ENCODE measurements at regions not wholly inside any gene's neighbourhood (a gene's known extent, or its start where the extent isn't known, plus 50 kb on each side); places are given as distances from the start of the nearest gene placed in this dataset.
"Not testable (repeated sequence)": the region's sequence is repeated elsewhere in the genome, so short reads cannot be mapped to it uniquely, and the experiment has no call there.

- no peak for DNase-seq
Observed at GRCh38 chr19:33866696-33867095, 70.0 kb downstream of the KCTD15 start.

- DNase-seq: no peak
Observed at GRCh38 chr19:33868076-33868735, 71.5 kb downstream of the KCTD15 start.

- DNase-seq: no peak
Observed at GRCh38 chr19:33868788-33869412, 72.2 kb downstream of the KCTD15 start.

GRCh38 chr19:33870298-33870932 lies 73.7 kb downstream of the KCTD15 start:
- DNase-seq: not testable (repeated sequence)

- DNase-seq: no peak
Observed at GRCh38 chr19:33871605-33872004, 74.9 kb downstream of the KCTD15 start.

GRCh38 chr19:33872445-33873320 lies 76.0 kb downstream of the KCTD15 start:
- no peak for DNase-seq

- DNase-seq: no peak
Observed at GRCh38 chr19:33875071-33875470, 78.4 kb downstream of the KCTD15 start.

GRCh38 chr19:33876192-33876591 lies 79.5 kb downstream of the KCTD15 start:
- DNase-seq: no peak

- no peak for DNase-seq
Observed at GRCh38 chr19:33878030-33878544, 81.4 kb downstream of the KCTD15 start.

- no peak for DNase-seq
Observed at GRCh38 chr19:33878910-33879810, 82.5 kb downstream of the KCTD15 start.

GRCh38 chr19:33879818-33880575 lies 83.3 kb downstream of the KCTD15 start:
- no peak for DNase-seq

- DNase-seq: no peak
Observed at GRCh38 chr19:33883859-33884519, 87.3 kb downstream of the KCTD15 start.

GRCh38 chr19:33885236-33885635 lies 88.6 kb downstream of the KCTD15 start:
- DNase-seq: no peak

- no peak for DNase-seq
Observed at GRCh38 chr19:33887891-33888290, 91.2 kb downstream of the KCTD15 start.

GRCh38 chr19:33888665-33889064 lies 92.0 kb downstream of the KCTD15 start:
- no peak for DNase-seq

GRCh38 chr19:33890569-33890968 lies 93.9 kb downstream of the KCTD15 start:
- DNase-seq: no peak

- DNase-seq: no peak
Observed at GRCh38 chr19:33891773-33892172, 95.1 kb downstream of the KCTD15 start.

- no peak for DNase-seq
Observed at GRCh38 chr19:33894787-33895186, 98.1 kb downstream of the KCTD15 start.

GRCh38 chr19:33895366-33895765 lies 98.7 kb downstream of the KCTD15 start:
- DNase-seq: no peak

GRCh38 chr19:33898062-33898677 lies 101.5 kb downstream of the KCTD15 start:
- DNase-seq: no peak

All from NCI-H1417 treated with DMSO at 0.1 percent for 48 hours (cell line).